GM23338 (cell line): ENCODE measurements at regions not wholly inside any gene's neighbourhood (a gene's known extent, or its start where the extent isn't known, plus 50 kb on each side); places are given as distances from the start of the nearest gene placed in this dataset.

Source experiments
- ATAC-seq: fragments of 200-7000 bp; cut with Tn5 transposase; 3 replicates; pipeline ENCODE4 v1.9.1; 2020
- DNase-seq: peaks from one replicate; pipeline ENCODE4 v3.0.0-alpha.2; 2015; ENCODE audit warnings: low spot score
- H2AFZ ChIP-seq: fragments of 200-600 bp; sonication (generic); 2 replicates; pipeline ENCODE4 v1.8.0; 2016; ENCODE audit warnings: antibody characterized with exemption, mild to moderate bottlenecking, moderate library complexity
- H3F3A ChIP-seq: fragments of 200-600 bp; sonication (generic); replicated peaks from 2 replicates; pipeline ENCODE4 v1.8.0; 2017; ENCODE audit warnings: antibody characterized with exemption, mixed run types, low read depth
- H3K27ac ChIP-seq: fragments of 200-600 bp; sonication (generic); 2 replicates; pipeline ENCODE4 v1.6.1; 2016; ENCODE audit warnings: low read depth
- H3K27me3 ChIP-seq: fragments of 200-600 bp; sonication (generic); 2 replicates; pipeline ENCODE4 v1.8.0; 2016; ENCODE audit warnings: mild to moderate bottlenecking, mixed run types, moderate library complexity; ENCODE audit not compliant: insufficient read depth
- H3K36me3 ChIP-seq: fragments of 200-600 bp; sonication (generic); 2 replicates; pipeline ENCODE4 v1.8.0; 2016; ENCODE audit warnings: mild to moderate bottlenecking; ENCODE audit not compliant: insufficient read depth
- H3K4me1 ChIP-seq: fragments of 200-600 bp; sonication (generic); 2 replicates; pipeline ENCODE4 v1.8.0; 2016; ENCODE audit warnings: mild to moderate bottlenecking, moderate library complexity; ENCODE audit not compliant: insufficient read depth
- H3K4me2 ChIP-seq: fragments of 200-600 bp; sonication (generic); 2 replicates; pipeline ENCODE4 v1.7.1; 2017; ENCODE audit warnings: mixed run types
- H3K4me3 ChIP-seq: fragments of 200-600 bp; sonication (generic); 2 replicates; pipeline ENCODE4 v1.6.1; 2016; ENCODE audit warnings: mixed run types
- H3K79me2 ChIP-seq: fragments of 200-600 bp; sonication (generic); replicated peaks from 2 replicates; pipeline ENCODE4 v1.8.0; 2017; ENCODE audit warnings: mild to moderate bottlenecking; ENCODE audit not compliant: insufficient read depth
- H3K9me2 ChIP-seq: fragments of 200-600 bp; sonication (generic); 2 replicates; pipeline ENCODE4 v1.8.0; 2017; ENCODE audit not compliant: insufficient read depth
- H4K20me1 ChIP-seq: fragments of 200-600 bp; sonication (generic); replicated peaks from 2 replicates; pipeline ENCODE4 v1.8.0; 2017; ENCODE audit warnings: mild to moderate bottlenecking; ENCODE audit not compliant: insufficient read depth
- H3K27ac Mint-ChIP-seq: 2 replicates; pipeline ENCODE4 v1.8.0; 2020; ENCODE audit warnings: inconsistent platforms, mild to moderate bottlenecking, moderate library complexity, mixed read lengths
- H3K27me3 Mint-ChIP-seq: 3 replicates; pipeline ENCODE4 v1.8.0; 2022; ENCODE audit warnings: low read depth, mild to moderate bottlenecking, moderate library complexity, mixed read lengths, inconsistent platforms; ENCODE audit not compliant: insufficient read depth, poor library complexity
- H3K36me3 Mint-ChIP-seq: 3 replicates; pipeline ENCODE4 v1.8.0; 2021; ENCODE audit warnings: low read depth, mild to moderate bottlenecking, inconsistent platforms, moderate library complexity, mixed read lengths
- H3K4me1 Mint-ChIP-seq: 3 replicates; pipeline ENCODE4 v1.8.0; 2020; ENCODE audit warnings: mild to moderate bottlenecking, inconsistent platforms, mixed read lengths
- H3K4me3 Mint-ChIP-seq: 3 replicates; pipeline ENCODE4 v1.8.0; 2021; ENCODE audit warnings: moderate library complexity, mild to moderate bottlenecking, inconsistent platforms, mixed read lengths
- H3K9me3 Mint-ChIP-seq: 3 replicates; pipeline ENCODE4 v1.8.0; 2020; ENCODE audit warnings: moderate library complexity, mild to moderate bottlenecking, inconsistent platforms, mixed read lengths
- CREB1 ChIP-seq: fragments of 250-450 bp; sonication (Bioruptor Pico); IDR thresholded peaks from 2 replicates; pipeline ENCODE4 v1.5.0; 2020; ENCODE audit warnings: low read depth, mild to moderate bottlenecking, moderate library complexity
- CTCF ChIP-seq, 2 experiments: fragments of 200-600 bp in 1 of 2; sonication (generic) in 1 of 2; conservative IDR thresholded peaks; 2 replicates each; pipeline versions ENCODE4 v1.5.1 to v1.6.1; 2016 to 2017; ENCODE audit warnings: antibody characterized with exemption in 2 of 2, low read depth in 2 of 2, mild to moderate bottlenecking in 2 of 2, moderate library complexity in 1 of 2
- JUNB ChIP-seq: IDR thresholded peaks from one replicate; pipeline ENCODE4 v1.6.1; 2016; ENCODE audit warnings: antibody characterized with exemption; ENCODE audit not compliant: unreplicated experiment
- ZNF114 ChIP-seq: fragments of 250-450 bp; sonication (Bioruptor Pico); IDR thresholded peaks from 2 replicates; pipeline ENCODE4 v1.5.0; 2020; ENCODE audit warnings: mild to moderate bottlenecking, moderate library complexity
- ZNF462 ChIP-seq: fragments of 250-450 bp; sonication (Bioruptor Pico); IDR thresholded peaks from 2 replicates; pipeline ENCODE4 v1.5.0; 2020; ENCODE audit warnings: mild to moderate bottlenecking, moderate library complexity

- TF ChIP-seq ZNF462 (no peak), CREB1 (CRISPR knock-in tag) (no peak), ZNF114 (CRISPR knock-in tag) (no peak)
Measured at GRCh38 chr3:178152988-178153387, 383.2 kb upstream of the KCNMB2 start (continued).

- Histone ChIP-seq H4K20me1 (no peaks in the 10 kb centered on the region), H3K9me2 (no peaks in the 10 kb centered on the region), H3K27ac (no peak overlapping the region), H3K36me3 (no peaks in the 10 kb centered on the region), H3F3A (no peaks in the 10 kb centered on the region), H3K79me2 (no peaks in the 10 kb centered on the region), H3K27me3 (no peaks in the 10 kb centered on the region), H3K4me2 (no peak overlapping the region), H2AFZ (no peak overlapping the region), H3K4me3 (no peak overlapping the region), H3K4me1 (peaks cover 14% of the 10 kb centered on the region)
- no peak for DNase-seq
- H3K36me3 Mint-ChIP-seq, result peaks cover 2% of the 10 kb centered on the region; the same call in 2 of the 3 replicates
- H3K4me1 Mint-ChIP-seq, result peaks cover 25% of the 10 kb centered on the region
- H3K4me3 Mint-ChIP-seq, result no peak overlapping the region
- no peak for TF ChIP-seq JUNB
- peak in 1 of 2 experiments; percentile 48; a peak in 2 of 4 replicates for TF ChIP-seq CTCF (conservative IDR thresholded peaks at IDR 0.05; ENCODE audit: low read depth in 2 of 2)
- H3K27ac Mint-ChIP-seq, result no peak overlapping the region
- H3K9me3 Mint-ChIP-seq, result peaks cover 2% of the 10 kb centered on the region; the same call in 2 of the 3 replicates
- no peaks in the 10 kb centered on the region for H3K27me3 Mint-ChIP-seq
- ATAC-seq, result no peak
Measured at GRCh38 chr3:178155521-178155920, 380.7 kb upstream of the KCNMB2 start.
